Heart left ventricle (tissue), 13 donors: ENCODE measurements at regions not wholly inside any gene's neighbourhood (a gene's known extent, or its start where the extent isn't known, plus 50 kb on each side); places are given as distances from the start of the nearest gene placed in this dataset.

Experiments
- CTCF ChIP-seq, 12 donors: fragments of 200-600 bp; sonication (generic) in 4 of 12; IDR thresholded peaks; one replicate each; pipeline versions ENCODE4 v1.5.0 to v1.8.0; 2018 to 2022; ENCODE audit warnings: antibody characterized with exemption in 12 of 12, mild to moderate bottlenecking in 5 of 12
- POLR2A ChIP-seq, 2 donors: fragments of 450-650 bp; IDR thresholded peaks; one replicate each; pipeline ENCODE4 v1.6.1; 2017; ENCODE audit warnings: antibody characterized with exemption in 2 of 2, mild to moderate bottlenecking in 2 of 2, moderate library complexity in 2 of 2
- donor health status: ischemic (EF 13 %, LVEDD 7.1; RV severe dilation, severe dysfunction).
- donor health status: DM: no; HTN: yes; CAD: no.
- donor health status: DM: no; HTN: no; CAD: no.
- donor health status: ischemic (EF 25% LVEDD 6.9; RV normal size, moderate dysfunction).
- donor health status: ischemic (EF 25% LVEDD 5.7; RV mildly dilated, moderate dysfunction).
- donor health status: ischemic (EF 35%, LVEDD 5.7; RV mildly dilated, moderate dysfunction).
- donor health status: nonischemic (EF 11% LVEDD 7.7; RV severe dilation, severe dysfunction).
- donor health status: DM: yes; HTN: yes; CAD: no.
- donor health status: PGD.
- donor health status: ischemic (EF 29% LVEDD 5.4; RV normal size, mild dysfunction).
- donor health status: nonischemic (EF 23%, LVEDD 6.1; RV moderate dilation, normal function).

- no peak for TF ChIP-seq POLR2A (IDR thresholded peaks at IDR 0.05)
- no peak for TF ChIP-seq CTCF (IDR thresholded peaks at IDR 0.05)
Measured at GRCh38 chr4:187086151-187086550, 362.5 kb upstream of the FAT1 start.
